ENCODE measurements at regions not wholly inside any gene's neighbourhood (a gene's known extent, or its start where the extent isn't known, plus 50 kb on each side); places are given as distances from the start of the nearest gene placed in this dataset.
A peak's percentile ranks its signal among the peaks of the same experiment; 100 is the strongest.

DNA sequence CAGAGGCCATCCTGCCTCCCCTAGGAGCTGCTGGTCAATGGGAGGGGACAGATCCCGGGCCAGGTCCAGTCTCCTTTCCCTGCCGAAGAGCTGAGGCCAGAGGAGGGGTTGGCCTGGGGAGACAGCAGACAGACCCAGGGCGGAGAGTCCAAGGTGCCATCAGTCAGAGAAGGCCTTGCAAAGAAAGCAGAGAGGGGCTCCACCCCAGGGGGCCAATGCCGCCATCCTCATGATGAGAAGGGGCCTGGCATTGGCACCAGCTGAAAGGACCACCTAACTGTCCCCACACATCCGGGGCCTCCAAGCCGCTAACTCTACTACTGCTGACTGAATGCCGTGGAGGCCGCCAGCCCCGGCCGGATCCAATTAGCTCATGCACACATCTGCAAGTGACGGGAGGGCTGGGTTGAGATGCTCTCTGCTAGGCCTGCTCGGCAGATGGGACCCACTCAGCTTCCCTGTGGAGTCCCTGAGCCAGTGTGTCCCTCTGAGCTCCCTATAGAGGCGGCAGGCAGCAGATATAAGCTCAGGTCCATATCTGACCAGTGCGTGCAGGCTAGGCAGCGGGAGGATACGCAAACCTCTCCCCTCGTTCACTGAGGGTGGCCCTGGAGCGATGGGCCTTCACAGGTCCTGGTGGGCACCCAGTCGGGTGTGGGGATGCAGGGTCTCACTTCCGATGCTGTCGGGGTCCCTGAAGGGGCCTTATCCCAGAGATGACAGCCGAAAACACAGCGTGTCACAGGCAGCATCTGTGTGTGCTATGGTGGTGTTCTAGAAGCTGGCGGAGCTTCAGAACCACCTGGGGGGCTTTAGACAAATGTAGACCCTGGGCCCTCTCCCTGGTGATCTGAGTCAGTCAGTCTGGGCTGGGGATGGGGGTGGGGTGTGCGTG lies 183.9 kb downstream of the CTTN start:
- peaks cover 9% of the 10 kb centered on the region for H3K27me3 Mint-ChIP-seq (ENCODE audit: low read depth)
- no peak overlapping the region for H3K27ac Mint-ChIP-seq (ENCODE audit: unreplicated experiment)
- no peaks in the 10 kb centered on the region for H3K36me3 Mint-ChIP-seq (ENCODE audit: low read depth)
- TF ChIP-seq, protein P1, sequence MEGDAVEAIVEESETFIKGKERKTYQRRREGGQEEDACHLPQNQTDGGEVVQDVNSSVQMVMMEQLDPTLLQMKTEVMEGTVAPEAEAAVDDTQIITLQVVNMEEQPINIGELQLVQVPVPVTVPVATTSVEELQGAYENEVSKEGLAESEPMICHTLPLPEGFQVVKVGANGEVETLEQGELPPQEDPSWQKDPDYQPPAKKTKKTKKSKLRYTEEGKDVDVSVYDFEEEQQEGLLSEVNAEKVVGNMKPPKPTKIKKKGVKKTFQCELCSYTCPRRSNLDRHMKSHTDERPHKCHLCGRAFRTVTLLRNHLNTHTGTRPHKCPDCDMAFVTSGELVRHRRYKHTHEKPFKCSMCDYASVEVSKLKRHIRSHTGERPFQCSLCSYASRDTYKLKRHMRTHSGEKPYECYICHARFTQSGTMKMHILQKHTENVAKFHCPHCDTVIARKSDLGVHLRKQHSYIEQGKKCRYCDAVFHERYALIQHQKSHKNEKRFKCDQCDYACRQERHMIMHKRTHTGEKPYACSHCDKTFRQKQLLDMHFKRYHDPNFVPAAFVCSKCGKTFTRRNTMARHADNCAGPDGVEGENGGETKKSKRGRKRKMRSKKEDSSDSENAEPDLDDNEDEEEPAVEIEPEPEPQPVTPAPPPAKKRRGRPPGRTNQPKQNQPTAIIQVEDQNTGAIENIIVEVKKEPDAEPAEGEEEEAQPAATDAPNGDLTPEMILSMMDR (IDR thresholded peaks at IDR 0.05), result no peak
- H3K4me3 Mint-ChIP-seq (ENCODE audit: unreplicated experiment), result no peak overlapping the region
- H3K4me1 Mint-ChIP-seq (ENCODE audit: low read depth), result no peaks in the 10 kb centered on the region
- DNase-seq (ENCODE audit: low spot score), result peak; percentile 82
- no peaks in the 10 kb centered on the region for H3K9me3 Mint-ChIP-seq (ENCODE audit: low read depth)

DNA sequence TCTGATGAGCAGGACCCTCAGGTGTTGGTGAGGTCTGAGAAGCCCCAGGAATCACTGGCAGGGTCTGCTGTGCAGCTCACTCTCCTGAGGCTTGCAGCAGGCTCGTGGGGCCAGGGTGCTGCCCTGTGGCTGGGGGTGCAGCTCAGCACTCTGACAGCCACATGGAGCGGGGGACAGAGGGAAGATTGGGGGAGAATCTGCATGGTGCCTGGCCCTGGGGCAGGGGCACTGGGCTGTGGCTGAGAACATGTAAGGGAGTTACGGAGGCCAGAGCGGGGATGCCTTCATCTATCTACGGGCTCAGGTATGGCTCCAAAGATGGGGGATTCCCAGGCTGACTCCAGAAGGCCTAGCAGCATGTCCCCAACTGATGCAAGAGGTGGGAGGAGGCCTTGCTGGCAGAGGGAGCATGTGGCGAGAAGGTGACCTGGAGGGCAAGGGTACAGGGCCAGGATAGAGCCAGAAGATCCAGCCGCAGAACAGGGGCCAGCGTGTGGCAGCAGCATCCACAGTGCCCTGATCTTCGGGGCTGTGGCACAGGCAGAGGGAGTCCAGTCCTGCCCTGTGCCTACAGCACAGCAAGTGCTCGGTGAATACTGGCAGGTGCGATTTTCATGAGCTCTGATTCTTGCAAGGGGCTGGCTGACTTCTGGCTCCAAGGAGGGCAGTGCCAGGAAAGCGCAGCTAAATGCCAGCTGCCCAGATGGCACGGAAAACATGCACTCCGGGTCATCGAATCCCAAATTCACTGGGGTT lies 184.7 kb downstream of the CTTN start:
- peak; percentile 85 for DNase-seq (ENCODE audit: low spot score)
- H3K9me3 Mint-ChIP-seq (ENCODE audit: low read depth), result no peaks in the 10 kb centered on the region
- no peaks in the 10 kb centered on the region for H3K4me1 Mint-ChIP-seq (ENCODE audit: low read depth)
- H3K36me3 Mint-ChIP-seq (ENCODE audit: low read depth), result no peaks in the 10 kb centered on the region
- H3K27ac Mint-ChIP-seq (ENCODE audit: unreplicated experiment), result no peak overlapping the region
- H3K4me3 Mint-ChIP-seq (ENCODE audit: unreplicated experiment), result no peak overlapping the region
- H3K27me3 Mint-ChIP-seq (ENCODE audit: low read depth), result peaks cover 9% of the 10 kb centered on the region
- TF ChIP-seq, protein P1 (IDR thresholded peaks at IDR 0.05), result no peak

DNA sequence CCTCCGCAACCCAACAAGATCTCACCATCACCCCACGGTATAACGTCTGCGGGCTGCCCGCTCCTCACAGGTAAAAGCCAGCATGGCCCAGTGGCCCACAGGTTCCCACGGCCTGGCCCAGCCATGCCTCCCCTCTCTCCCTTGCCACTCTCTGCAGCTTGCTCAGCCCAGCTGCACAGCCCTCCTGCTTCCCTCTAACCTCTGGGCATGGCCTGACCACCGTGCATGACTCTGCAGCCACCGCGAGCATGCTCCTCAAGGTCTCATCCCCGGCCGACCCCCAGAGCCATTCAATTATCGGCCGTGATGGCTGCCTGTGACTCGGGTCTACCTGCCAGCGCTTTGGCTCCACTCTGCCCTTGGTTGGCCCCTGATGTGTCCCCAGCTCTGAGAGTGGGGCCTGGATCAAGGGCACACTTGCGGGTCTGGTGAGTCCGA lies 185.5 kb downstream of the CTTN start:
- no peaks in the 10 kb centered on the region for H3K4me1 Mint-ChIP-seq (ENCODE audit: low read depth)
- no peaks in the 10 kb centered on the region for H3K36me3 Mint-ChIP-seq (ENCODE audit: low read depth)
- H3K9me3 Mint-ChIP-seq (ENCODE audit: low read depth), result no peaks in the 10 kb centered on the region
- no peak overlapping the region for H3K4me3 Mint-ChIP-seq (ENCODE audit: unreplicated experiment)
- TF ChIP-seq, protein P1 (IDR thresholded peaks at IDR 0.05), result no peak
- DNase-seq (ENCODE audit: low spot score), result peak; percentile 78
- H3K27me3 Mint-ChIP-seq (ENCODE audit: low read depth), result peaks cover 9% of the 10 kb centered on the region
- H3K27ac Mint-ChIP-seq (ENCODE audit: unreplicated experiment), result no peak overlapping the region

DNA sequence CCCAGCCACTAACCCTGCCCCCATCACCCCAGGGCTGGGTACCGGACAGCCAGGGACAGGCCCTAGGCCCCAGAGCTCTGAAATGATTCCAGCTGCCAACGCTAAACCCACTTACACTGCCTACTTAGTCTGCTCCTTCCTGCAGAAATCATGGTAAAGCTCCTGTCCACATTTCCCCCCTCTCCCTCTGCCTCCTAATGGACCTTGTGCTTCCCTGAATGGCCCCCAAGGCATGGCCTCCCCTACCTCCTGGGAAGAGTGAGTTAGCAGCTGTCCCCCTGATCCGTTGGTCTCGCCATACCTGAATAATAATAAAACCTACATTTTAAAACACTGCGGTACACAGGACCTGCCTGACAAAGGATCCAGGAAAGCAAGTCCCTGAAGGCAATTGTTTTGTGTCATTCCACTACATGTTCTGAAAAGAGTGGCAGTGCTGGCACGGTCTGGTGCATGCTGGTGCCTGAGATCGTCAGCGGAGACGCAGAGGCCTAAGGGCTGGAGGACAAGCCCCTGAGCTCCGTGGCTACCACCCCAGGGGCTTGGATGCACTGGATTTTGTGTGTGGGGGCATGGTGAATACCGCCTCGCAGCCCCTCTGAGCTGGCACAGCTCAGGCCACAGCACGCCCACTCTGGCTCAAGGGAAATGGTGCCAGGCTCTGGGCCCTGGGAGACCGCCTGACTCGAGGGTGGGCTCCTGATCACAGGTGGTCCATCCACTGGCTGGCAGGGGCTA lies 186.3 kb downstream of the CTTN start:
- Mint-ChIP-seq H3K36me3 (ENCODE audit: low read depth) (no peaks in the 10 kb centered on the region), H3K27ac (ENCODE audit: unreplicated experiment) (no peak overlapping the region), H3K4me3 (ENCODE audit: unreplicated experiment) (no peak overlapping the region), H3K4me1 (ENCODE audit: low read depth) (no peaks in the 10 kb centered on the region), H3K9me3 (ENCODE audit: low read depth) (peaks cover 7% of the 10 kb centered on the region), H3K27me3 (ENCODE audit: low read depth) (peaks cover 11% of the 10 kb centered on the region)
- peak; percentile 66 for DNase-seq (ENCODE audit: low spot score)
- TF ChIP-seq, protein P1 (IDR thresholded peaks at IDR 0.05), result no peak

DNA sequence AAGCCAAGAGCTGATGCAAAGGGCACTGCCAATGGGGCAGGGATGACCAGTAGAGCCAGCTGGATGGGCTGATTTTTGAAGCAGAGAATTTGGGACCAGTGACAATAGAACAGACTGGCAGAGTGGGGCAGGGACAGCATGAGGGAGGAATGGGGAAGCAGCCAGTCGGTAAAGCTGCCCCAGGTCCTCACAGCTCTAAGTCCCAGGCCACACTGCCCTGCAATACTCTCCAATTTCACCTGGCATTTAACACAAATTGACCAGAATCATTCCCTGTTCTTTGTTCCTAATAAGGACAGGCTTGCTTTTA lies 186.9 kb downstream of the CTTN start:
- no peaks in the 10 kb centered on the region for H3K36me3 Mint-ChIP-seq (ENCODE audit: low read depth)
- no peaks in the 10 kb centered on the region for H3K4me1 Mint-ChIP-seq (ENCODE audit: low read depth)
- H3K4me3 Mint-ChIP-seq (ENCODE audit: unreplicated experiment), result no peak overlapping the region
- peaks cover 7% of the 10 kb centered on the region for H3K9me3 Mint-ChIP-seq (ENCODE audit: low read depth)
- no peak overlapping the region for H3K27ac Mint-ChIP-seq (ENCODE audit: unreplicated experiment)
- H3K27me3 Mint-ChIP-seq (ENCODE audit: low read depth), result peaks cover 11% of the 10 kb centered on the region
- DNase-seq (ENCODE audit: low spot score), result no peak
- TF ChIP-seq, protein P1 (IDR thresholded peaks at IDR 0.05), result no peak

All from chondrocyte (in vitro differentiated cells).